GM21360 (cell line): ENCODE measurements at regions not wholly inside any gene's neighbourhood (a gene's known extent, or its start where the extent isn't known, plus 50 kb on each side); places are given as distances from the start of the nearest gene placed in this dataset.
A peak's percentile ranks its signal among the peaks of the same experiment; 100 is the strongest.

ENCODE experiments used
- ATAC-seq: cut with Tn5 transposase; IDR thresholded peaks from one replicate; pipeline ENCODE4 v1.9.1; 2021; ENCODE audit warnings: mild to moderate bottlenecking, moderate library complexity; ENCODE audit not compliant: unreplicated experiment

DNA sequence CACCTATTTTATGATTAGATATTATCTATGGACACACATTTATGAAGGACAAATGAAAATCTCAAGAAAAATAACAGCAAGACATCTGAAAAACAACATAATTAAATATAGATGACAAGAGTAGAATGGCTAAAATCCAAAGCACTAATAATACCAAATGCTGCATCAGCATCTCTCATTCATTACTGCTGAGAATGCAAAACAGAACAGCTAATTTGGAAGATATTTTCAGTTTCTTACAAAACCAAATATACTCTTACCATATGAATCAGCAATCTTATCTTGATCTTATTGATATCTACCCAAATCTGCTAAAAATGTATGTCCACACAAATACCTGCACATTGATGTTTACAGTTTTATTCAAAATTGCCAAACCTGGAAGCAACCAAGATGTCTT is 829.1 kb upstream of the MIR17HG start:
- ATAC-seq = no peak

DNA sequence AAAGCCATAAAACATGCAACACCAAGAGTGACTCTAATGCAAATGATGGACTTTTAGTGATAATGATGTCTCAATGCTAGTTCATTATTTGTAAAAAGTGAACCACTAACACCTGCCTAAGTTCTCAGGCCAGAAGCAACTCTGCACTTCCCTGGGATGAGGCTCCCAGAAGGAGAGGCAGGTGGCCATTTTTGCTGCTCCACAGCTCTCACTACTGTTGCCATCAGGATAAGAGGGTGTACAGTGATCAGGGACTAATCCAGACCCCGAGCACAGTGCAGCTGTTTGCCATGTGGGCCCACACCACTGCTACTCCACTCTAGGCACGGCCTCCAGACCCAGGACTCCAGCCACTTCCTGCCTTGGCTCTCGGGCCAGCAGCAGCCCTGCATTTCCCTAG is 828.3 kb upstream of the MIR17HG start:
- no peak for ATAC-seq

DNA sequence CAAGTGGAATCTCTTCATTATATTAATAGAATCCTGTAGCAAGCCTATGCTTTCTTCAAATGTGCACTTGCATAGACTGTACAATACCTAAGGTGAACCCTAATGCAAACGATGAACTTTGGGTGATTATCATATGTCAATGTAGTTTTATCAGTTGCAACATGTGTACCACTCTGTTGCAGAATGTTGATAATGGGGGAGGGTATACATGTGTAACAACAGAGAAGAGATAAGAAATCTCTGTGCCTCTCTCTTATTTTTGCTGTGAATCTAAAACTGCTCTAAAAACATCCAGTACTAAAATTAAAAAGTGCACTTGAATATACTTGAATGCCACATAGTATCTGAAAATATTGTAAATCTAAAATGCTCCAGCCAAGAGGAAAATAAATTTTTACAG is 820.8 kb upstream of the MIR17HG start:
- ATAC-seq = no peak

DNA sequence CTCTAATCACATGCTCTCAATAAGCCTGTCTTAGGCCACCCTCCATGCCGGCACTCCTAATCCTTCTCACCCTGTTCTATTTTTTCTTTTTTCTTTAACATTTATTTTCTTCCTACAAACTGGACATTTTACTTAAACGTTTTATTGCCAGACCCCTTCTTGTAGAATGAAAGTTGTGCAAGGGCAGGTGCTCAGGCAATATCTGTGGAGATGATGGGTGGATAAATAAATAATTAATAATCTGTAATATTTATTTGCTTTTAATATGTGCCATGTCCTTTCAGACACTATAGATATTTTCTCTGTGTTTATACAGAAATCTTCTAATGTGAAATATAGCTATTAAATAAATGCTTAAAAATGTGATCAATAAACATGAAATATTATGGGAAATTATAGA is 815.7 kb upstream of the MIR17HG start:
- ATAC-seq = no peak

DNA sequence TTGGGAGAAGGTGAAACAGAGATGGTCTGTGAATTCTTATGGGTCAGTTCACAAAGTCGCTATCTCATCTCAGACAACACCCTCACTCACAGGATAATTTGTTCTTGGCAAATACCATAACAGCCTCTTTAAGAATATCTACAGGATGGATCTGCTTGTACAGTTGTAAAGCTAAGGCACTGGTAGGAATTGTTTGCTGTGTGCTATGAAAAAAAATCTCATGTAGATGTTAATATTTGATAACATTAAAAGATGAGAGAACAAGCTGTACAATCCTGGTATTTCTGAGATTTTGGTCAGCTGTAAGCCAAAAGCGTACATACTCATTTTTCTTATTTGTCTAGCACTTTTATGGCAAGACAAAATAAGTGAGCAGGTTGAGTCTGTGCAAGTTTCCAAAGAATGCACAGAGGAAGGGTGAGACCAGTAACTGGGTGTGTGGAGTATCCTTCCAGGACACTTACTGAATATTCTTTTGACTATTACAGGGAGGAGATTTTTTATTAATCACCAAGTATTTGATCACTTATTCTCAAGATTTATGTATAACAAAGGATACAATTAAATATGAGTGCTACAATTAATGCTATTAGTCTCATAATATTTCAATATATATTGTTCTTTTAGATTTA is 814.5 kb upstream of the MIR17HG start:
- no peak for ATAC-seq

DNA sequence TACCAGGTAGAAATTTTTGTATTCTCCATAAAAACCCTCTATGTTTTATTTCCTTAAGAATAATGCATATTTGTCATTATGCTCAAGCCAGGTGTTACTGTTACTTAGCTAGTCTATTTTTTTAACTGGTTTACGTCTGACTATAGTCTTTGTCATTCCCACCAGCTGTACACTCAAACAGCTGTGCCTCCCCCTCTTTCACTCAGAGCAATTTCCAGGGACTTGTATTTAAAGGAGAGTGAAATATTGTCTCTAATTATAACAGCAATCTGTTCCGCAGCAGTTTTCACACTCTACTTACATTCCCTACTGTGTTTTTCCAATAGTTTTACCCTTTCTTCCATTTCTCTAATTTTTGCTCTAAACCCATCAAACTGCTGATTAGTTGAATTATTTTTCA is 813.6 kb upstream of the MIR17HG start:
- no peak for ATAC-seq

DNA sequence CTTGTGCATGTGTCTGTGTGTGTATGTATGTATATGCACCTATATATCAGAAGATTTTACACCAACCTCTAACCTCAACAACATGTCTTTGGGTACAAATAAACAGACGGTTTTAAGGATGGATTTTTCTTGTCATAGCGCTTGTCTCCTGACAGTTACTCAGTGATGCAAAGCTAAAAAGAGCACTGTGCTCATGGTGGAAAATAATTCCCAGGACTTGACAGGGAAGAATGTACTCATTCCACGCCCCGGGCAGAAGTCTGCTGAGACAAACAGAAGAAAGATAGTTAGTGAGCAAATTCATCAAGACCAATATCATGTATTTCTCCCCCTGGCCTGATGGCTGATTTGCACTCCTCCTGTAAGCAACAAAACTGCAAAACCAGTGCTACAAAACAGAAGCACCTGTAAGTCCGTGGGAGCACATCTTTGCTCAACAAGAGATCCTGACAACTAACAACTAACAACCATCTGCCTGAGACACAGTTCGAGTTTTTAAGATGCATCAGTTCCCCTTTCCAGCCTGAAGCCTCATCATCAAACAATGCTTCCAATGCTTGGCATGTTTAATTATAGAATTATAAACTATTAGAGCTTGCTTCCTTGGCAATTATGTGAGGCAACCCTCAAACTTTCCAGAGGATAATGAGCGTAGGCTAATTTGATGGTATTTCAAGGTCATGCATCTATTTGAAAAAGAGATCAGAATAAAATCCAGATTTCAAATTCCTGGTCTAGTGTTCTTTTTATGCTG is 812.7 kb upstream of the MIR17HG start:
- no peak for ATAC-seq

DNA sequence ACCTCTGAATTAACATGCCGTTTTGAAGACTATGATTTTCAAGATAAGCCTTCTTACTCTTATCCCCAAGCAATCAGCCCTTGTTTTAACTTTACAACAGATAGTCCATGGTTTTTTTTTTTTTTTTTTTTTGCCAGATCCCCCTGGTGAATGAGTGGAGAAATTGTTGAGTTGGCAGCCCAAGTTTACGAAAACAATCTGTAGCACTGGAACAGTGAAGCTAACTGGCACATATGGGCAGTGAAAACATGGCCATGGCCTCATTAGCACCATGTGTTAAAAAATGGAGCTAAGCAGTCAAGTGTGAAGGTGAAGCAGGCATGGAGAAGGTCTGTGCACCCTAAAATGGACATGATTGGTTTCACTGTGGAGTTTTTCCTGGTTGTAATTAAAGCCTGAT is 812.1 kb upstream of the MIR17HG start:
- ATAC-seq = no peak

DNA sequence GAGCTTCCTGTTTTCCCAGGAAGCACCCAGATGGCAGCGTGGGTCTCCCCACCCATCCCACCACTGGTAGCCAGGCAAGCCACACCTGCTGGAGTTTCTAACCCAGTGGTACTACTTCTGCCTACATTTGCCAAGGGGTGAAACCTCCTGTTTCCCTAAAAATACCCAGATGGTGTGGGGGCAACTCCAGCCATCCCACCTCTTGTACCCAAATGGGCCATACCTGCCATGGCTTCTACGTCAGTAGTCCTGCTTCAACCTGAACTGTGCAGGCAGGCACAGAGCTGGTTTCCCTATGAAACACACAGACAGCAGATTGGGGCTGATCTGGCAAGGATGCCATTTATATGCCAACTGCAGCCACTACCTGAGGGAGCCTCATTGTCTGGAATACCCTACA is 809.4 kb upstream of the MIR17HG start:
- ATAC-seq = no peak

DNA sequence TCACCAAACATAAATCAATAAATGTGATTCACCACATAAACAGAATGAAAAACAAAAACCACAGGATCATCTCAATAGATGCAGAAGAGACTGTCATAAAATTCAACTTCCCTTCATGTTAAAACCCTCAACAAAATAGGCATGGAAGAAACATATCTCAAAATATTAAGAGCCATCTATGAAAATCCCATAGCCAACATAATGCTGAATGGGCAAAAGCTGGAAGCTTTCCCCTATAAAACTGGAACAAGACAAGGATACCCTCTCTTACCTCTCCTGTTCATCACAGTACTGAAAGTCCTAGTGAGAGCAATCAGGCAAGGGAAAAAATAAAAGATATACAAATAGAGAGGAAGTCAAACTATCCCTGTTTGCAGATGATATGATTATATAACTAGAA is 806.1 kb upstream of the MIR17HG start:
- ATAC-seq = no peak

DNA sequence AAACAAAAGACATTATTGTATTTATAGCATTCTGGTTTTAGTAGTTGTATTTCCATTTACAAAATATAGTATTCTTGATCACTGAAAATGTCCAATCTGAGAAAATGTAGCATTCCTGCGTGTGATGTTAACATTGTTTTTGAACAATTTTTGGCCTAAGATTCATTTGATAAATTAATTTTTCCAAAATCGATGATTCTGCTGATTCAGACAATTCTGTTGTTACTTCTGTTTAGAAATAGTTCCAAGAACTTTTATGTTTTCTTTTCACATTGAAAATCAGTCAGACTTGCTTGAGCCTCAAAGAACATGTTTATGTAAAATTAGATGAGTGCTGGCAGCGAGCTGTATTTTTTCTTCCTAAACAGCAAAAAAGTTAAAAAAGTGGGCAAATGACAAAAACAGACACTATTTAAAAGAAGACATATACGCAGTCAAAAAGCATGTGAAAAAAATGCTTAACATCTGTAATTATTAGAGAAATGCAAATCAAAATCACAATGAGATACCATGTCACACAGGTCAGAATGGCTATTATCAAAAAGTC is 804.5 kb upstream of the MIR17HG start:
- no peak for ATAC-seq

DNA sequence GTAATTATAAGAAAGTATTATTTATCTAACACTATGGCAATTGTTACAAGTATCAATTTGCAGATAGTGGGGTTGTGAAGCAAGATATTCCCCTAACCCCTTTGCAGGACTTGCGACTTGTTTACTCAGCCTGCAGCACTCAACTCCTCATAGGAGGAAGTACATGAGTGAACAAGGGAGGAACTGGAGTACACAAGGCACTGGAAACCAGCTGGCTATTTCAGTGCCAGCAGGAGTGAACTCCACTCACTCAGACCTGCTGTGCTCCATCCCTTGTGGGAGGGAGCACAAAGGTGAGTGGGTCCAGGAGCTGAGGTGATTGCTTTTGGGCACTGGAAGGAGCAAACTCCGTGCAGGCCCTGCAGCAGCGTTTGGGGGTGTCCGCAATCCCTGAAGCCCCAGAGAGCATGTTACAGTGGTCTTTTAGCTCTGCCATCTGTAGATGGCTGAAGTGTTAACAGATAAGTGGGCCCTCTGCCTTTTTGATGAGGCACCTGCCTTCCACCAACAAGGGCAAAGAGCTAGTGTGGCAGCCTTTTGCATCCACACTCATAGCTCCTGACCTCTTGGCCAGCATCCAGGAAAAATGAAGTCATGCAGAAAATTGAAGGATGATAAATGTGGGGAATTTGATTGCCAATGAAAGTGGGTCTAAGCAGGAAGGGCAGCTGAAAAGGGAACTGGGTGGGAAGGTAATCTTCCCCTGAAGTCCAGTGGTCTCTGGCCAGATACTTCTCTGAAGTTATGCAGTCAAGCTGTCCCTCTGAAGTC is 802.2 kb upstream of the MIR17HG start:
- no peak for ATAC-seq

DNA sequence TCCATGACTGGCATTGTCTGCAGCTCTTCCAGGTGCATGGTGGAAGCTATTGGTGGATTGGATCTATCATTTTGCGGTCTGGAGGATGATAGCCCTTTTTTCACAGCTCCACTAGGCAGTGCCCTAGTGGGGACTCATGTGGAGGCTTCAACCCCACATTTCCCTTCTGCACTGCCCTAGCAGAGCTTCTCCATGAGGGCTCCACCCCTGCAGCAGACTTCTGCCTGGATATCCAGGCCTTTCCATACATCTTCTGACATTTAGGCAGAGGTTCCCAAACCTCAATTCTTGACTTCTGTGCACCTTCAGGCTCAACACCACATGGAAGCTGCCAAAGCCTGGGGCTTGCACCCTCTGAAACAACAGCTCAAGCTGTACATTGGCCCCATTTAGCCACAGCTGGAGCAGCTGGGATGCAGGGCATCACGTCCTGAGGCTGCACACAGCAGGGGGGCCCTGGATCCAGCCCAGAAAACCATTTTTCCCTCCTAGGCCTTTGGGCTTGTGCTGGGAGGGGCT is 800.2 kb upstream of the MIR17HG start:
- no peak for ATAC-seq

DNA sequence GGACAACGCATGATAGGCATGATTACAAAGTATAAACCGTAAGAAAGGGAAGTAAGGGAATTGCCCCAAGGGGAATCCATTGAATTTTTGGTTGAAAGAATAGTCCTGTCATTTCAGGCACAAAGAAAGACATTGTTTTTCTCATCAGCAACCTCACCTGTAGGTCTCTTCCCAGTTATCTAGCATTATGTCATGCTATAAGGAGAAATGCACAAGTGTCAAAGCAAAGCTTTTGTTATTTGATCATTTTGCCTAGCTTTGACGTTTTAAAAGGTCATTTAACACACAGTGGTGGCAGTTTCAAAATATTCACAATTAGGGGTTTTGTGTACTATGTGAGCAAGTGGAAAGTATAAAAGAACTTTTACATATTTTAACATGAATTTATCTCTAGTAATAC is 796.2 kb upstream of the MIR17HG start:
- ATAC-seq = no peak

DNA sequence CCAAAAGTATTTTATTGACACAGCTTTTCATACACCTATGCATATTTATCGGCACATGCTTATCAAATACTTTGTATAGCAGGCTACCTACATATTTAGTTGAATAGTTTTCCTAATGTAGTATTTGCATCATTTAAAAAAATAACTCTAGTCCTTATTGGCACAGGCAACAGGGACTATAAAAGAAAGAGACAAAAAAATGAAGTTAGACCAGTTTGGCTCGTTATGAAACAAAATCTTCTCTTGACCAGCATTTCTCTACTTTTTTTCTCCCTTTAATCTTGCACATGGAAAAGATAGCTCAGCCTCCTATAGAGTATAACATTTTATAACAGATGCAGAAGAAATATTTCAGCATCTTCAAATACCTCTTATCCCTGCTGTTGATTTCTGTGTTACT is 794.8 kb upstream of the MIR17HG start:
- no peak for ATAC-seq

DNA sequence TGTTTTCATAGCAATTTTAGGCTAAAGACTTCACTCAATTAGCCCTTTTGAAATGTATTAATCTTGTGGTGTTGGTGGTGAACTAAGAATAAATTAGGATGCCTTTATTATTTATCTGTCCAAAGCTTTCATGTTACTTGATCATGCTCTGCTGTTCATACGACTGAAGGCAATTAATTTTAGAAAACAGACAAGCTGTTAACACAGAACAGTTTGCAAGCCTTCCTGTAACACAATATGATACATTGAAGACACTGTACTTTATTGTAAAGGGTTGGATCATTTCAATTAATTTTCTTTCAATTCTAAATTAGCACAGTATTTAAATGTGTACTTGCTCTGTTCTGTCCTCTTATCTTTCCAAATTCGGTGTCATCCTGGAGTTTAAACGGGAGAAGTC is 794.3 kb upstream of the MIR17HG start:
- ATAC-seq = no peak

DNA sequence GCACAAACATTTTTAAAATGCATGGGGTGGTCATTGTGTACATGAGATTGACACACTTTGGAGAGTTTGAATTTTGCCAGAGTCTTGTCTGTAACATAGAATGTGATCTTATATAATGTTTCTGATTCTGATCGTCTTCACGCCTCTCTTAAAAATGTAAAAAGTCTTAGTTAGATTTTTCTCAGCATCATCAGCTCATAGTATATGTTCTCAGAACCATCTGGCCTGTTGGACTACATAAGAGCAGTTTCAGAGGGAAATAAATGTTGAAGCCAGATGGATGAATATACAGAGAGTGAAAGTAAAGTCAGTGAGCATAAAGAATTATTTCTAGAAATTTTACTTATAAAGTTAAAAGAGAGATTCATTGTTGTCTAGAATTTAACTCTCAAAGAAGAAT is 789.9 kb upstream of the MIR17HG start:
- no peak for ATAC-seq

DNA sequence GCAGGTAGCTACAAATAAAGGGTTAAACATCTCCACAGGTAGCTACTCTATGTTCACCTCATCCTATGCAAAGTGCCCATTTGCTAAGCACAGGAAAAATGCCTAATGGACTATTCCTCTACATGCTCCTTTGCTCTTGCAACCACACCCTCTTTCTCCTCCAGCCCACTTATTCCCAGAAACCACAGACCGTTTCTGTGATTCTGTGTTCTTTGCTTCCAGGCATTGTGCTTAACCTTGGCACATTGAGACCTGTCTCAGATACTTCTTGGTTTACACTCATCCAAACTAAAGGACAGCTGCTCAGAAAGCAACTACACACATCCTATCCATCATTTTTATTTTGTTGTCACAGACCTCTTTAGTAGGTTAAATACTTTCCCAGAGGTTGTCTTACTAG is 785.0 kb upstream of the MIR17HG start:
- no peak for ATAC-seq

DNA sequence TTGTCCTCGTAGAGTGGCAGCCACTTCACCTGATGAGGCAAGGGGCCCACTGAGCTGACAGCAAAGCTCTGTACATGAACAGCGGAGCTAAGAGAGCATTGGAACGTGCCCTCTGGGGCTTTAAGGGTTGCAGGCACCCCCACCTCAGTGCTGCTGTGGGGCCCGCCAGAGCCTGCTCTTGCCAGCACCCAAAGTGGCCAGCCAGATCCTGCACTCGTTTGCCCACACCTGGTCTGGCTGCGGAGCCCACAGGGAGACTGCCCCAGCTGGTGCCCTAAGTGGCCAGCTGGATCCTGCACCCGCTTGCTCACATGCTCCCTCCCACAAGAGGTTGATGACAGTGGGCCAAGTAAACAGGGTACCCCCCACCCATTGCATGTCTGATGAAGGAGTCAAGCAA is 783.4 kb upstream of the MIR17HG start:
- no peak for ATAC-seq

DNA sequence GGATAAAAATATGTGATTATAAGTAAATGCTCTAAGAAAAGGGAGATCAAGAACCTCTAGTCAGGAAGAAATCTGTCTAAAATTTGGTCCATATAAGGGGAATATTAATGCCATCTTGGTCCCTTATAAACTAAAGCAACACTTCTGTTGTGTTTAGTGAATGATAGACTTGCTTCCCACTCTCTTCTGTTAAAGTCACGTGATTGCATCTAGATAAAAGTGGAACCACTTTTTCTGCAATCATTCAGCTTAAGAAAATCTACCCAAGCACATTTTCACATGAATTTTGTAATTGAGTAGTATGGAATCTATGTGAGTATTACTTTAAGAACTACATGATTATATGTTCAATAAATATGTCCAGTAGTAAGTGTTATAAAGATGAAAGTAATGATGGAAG is 782.9 kb upstream of the MIR17HG start:
- ATAC-seq = no peak

DNA sequence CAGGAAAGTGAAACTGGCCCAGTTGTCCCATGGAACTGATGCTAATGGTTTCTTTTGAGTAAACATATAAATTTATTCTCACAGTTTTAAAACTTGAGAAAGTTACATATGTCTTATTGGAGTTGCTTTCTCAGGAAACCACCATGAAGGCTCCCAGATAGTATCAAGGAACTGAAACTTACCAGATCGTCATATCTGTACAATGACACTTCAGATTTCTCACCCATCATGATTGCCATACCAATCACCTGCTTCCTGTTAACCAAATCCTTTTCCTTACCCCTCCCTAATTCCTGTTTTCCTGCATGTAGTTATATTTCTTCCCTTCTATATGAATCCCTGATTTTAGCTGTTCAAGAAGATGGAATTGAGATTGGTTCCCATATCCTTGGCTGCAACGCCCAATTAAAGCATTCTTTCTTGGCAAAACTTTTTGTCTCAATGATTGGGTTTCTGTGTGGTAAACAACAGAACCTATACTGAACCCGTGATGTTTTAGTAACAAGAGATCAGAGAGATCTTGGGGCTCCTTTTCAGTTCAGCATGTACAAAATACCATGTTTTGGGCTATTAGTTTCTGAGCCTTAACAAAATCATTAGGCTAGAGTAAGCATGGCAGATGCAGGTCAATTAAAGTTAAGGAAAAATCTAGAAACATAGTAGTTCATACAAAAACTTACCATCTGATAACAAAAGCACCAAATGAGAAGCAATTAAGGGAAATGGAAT is 781.3 kb upstream of the MIR17HG start:
- peak; percentile 80 for ATAC-seq
